C4-2B (cell line): ENCODE measurements at regions not wholly inside any gene's neighbourhood (a gene's known extent, or its start where the extent isn't known, plus 50 kb on each side); places are given as distances from the start of the nearest gene placed in this dataset.
"Not testable (repeated sequence)": the region's sequence is repeated elsewhere in the genome, so short reads cannot be mapped to it uniquely, and the experiment has no call there.

Experiments
- ZFX ChIP-seq: fragments of 450-650 bp; IDR thresholded peaks from 2 replicates; pipeline ENCODE4 v1.6.1; 2017
- TF ChIP-seq, protein P1 (sequence below): fragments of 450-650 bp; conservative IDR thresholded peaks from 2 replicates; pipeline ENCODE4 v1.5.1; 2017; ENCODE audit warnings: mild to moderate bottlenecking

DNA sequence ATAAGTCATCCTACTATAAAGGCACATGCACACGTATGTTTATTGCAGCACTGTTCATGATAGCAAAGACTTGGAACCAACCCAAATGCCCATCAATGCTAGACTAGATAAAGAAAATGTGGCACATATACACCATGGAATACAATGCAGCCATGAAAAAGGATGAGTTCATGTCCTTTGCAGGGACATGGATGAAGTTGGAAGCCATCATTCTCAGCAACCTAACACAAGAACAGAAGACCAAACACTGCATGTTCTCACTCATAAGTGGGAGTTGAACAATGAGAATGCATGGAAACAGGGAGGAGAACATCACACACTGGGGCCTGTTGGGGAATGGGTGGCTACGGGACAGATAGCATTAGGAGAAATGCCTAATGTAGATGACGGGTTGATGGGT lies 110.3 kb upstream of the TGIF2LX start:
- TF ChIP-seq, protein P1, sequence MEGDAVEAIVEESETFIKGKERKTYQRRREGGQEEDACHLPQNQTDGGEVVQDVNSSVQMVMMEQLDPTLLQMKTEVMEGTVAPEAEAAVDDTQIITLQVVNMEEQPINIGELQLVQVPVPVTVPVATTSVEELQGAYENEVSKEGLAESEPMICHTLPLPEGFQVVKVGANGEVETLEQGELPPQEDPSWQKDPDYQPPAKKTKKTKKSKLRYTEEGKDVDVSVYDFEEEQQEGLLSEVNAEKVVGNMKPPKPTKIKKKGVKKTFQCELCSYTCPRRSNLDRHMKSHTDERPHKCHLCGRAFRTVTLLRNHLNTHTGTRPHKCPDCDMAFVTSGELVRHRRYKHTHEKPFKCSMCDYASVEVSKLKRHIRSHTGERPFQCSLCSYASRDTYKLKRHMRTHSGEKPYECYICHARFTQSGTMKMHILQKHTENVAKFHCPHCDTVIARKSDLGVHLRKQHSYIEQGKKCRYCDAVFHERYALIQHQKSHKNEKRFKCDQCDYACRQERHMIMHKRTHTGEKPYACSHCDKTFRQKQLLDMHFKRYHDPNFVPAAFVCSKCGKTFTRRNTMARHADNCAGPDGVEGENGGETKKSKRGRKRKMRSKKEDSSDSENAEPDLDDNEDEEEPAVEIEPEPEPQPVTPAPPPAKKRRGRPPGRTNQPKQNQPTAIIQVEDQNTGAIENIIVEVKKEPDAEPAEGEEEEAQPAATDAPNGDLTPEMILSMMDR = not testable (repeated sequence)
- not testable (repeated sequence) for TF ChIP-seq ZFX
